Naive thymus-derived CD4-positive, alpha-beta T cell (primary cell): ENCODE measurements at regions not wholly inside any gene's neighbourhood (a gene's known extent, or its start where the extent isn't known, plus 50 kb on each side); places are given as distances from the start of the nearest gene placed in this dataset.

Experiments
- ATAC-seq: fragments of 150-1000 bp; cut with Tn5 transposase; 2 replicates; pipeline ENCODE4 v1.10.0; 2021; ENCODE audit warnings: mild to moderate bottlenecking, moderate library complexity
- CTCF ChIA-PET: fragments of 350-600 bp; sonication (Branson Sonifier 250); formaldehyde crosslinking; loops from one replicate; lab custom pipeline; 2021; ENCODE audit warnings: antibody characterized with exemption; lab: Charles Lee
- POLR2A ChIA-PET: fragments of 350-600 bp; sonication (Branson Sonifier 250); formaldehyde crosslinking; loops from one replicate; lab custom pipeline; 2021; ENCODE audit warnings: antibody characterized with exemption, inconsistent platforms; lab: Charles Lee
- DNase-seq, 9 donors: peaks; one replicate each; pipeline versions ENCODE4 v3.0.0 to v3.0.0-alpha.2; 2020 to 2022; ENCODE audit warnings: mixed read lengths in 1 of 9
- H3K27ac ChIP-seq: one replicate; pipeline ENCODE4 v1.7.0; 2013; ENCODE audit warnings: mild to moderate bottlenecking, low read depth, low read length, moderate library complexity
- H3K27me3 ChIP-seq, 2 donors: one replicate each; pipeline ENCODE4 v1.7.0; 2013; ENCODE audit warnings: low read length in 2 of 2, mild to moderate bottlenecking in 2 of 2, moderate library complexity in 2 of 2; ENCODE audit not compliant: control insufficient read depth in 2 of 2, insufficient read depth in 2 of 2
- H3K36me3 ChIP-seq, 3 experiments: 1 replicate in 2 of 3; 2 replicates in 1 of 3; pipeline ENCODE4 v1.7.0; 2013; ENCODE audit warnings: low read length in 3 of 3, mild to moderate bottlenecking in 3 of 3, moderate library complexity in 1 of 3; ENCODE audit not compliant: insufficient read depth in 3 of 3, control insufficient read depth in 2 of 3
- H3K4me1 ChIP-seq, 2 donors: one replicate each; pipeline ENCODE4 v1.7.0; 2013; ENCODE audit warnings: low read length in 2 of 2, mild to moderate bottlenecking in 2 of 2, moderate library complexity in 1 of 2; ENCODE audit not compliant: control insufficient read depth in 2 of 2, insufficient read depth in 2 of 2
- H3K4me3 ChIP-seq: 2 replicates; pipeline ENCODE4 v1.7.0; 2013; ENCODE audit warnings: mild to moderate bottlenecking, low read length
- H3K9me3 ChIP-seq, 3 experiments: 1 replicate in 2 of 3; 2 replicates in 1 of 3; pipeline ENCODE4 v1.7.0; 2013; ENCODE audit warnings: low read length in 3 of 3; ENCODE audit not compliant: control insufficient read depth in 2 of 3
- H3K27ac Mint-ChIP-seq, 9 donors: one replicate each; pipeline ENCODE4 v1.8.0; 2020 to 2022; ENCODE audit warnings: mixed read lengths in 9 of 9, mild to moderate bottlenecking in 8 of 9, moderate library complexity in 5 of 9, inconsistent platforms in 2 of 9
- H3K27me3 Mint-ChIP-seq, 5 donors: one replicate each; pipeline ENCODE4 v1.8.0; 2021 to 2022; ENCODE audit warnings: mixed read lengths in 5 of 5, mild to moderate bottlenecking in 1 of 5
- H3K36me3 Mint-ChIP-seq, 5 donors: one replicate each; pipeline ENCODE4 v1.8.0; 2020 to 2022; ENCODE audit warnings: mixed read lengths in 5 of 5, mild to moderate bottlenecking in 3 of 5, inconsistent platforms in 1 of 5
- H3K4me1 Mint-ChIP-seq, 7 donors: one replicate each; pipeline ENCODE4 v1.8.0; 2020 to 2022; ENCODE audit warnings: mixed read lengths in 7 of 7, mild to moderate bottlenecking in 3 of 7, inconsistent platforms in 1 of 7
- H3K4me3 Mint-ChIP-seq, 10 donors: one replicate each; pipeline ENCODE4 v1.8.0; 2020 to 2022; ENCODE audit warnings: mild to moderate bottlenecking in 10 of 10, mixed read lengths in 10 of 10, moderate library complexity in 6 of 10, inconsistent platforms in 2 of 10
- H3K9me3 Mint-ChIP-seq, 11 donors: one replicate each; pipeline ENCODE4 v1.8.0; 2020 to 2022; ENCODE audit warnings: mixed read lengths in 11 of 11, mild to moderate bottlenecking in 4 of 11, inconsistent platforms in 1 of 11, moderate library complexity in 1 of 11
- intact Hi-C, 2 donors: fragments of 100-400 bp; cut with micrococcal nuclease; formaldehyde crosslinking; loops; one replicate each; pipeline ENCODE4 v1.15.1; 2023

DNA sequence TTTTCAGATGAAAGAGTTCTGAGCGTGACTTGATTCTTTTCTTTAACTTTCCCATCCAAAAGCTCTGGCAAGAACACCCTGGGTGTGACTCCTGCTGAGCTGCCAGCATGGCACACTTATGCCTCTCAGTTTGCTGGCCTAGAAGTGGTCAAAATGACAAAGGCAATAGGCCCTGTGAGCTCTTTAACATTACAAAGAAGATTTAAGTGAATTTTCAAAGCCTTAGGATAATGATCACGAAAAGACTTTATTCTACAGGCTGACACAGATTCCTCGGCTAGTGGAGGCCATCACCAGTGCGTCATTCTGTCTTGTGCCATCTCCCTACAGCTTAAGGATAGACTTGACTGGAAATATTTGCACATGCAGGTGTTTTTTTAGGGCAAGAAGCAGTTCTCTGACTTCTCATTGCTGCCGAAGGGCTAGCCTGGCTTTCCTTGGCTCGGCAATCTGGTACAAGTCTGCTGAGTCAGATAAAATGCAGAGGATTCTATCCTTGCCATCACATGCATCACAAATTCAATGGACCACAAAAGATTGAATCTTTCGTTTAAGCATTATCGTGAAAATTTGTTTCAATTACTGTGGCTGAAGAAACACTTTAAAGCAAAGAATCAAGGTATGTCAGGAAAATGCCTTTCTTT, 311.5 kb downstream of the COX7C start:
- no peaks in the 10 kb centered on the region for H3K9me3 ChIP-seq
- DNase-seq: no peak
- H3K27ac Mint-ChIP-seq: no peak overlapping the region
- ChIA-PET CTCF (no interaction called here), POLR2A (no interaction called here)
- H3K4me3 ChIP-seq: no peak overlapping the region
- H3K36me3 Mint-ChIP-seq: no peaks in the 10 kb centered on the region
- no peak overlapping the region for H3K27ac ChIP-seq
- no peaks in the 10 kb centered on the region for H3K4me1 Mint-ChIP-seq
- intact Hi-C loops: no loop called here
- ATAC-seq: no peak
- H3K9me3 Mint-ChIP-seq: no peaks in the 10 kb centered on the region
- H3K27me3 ChIP-seq: no peaks in the 10 kb centered on the region
- no peaks in the 10 kb centered on the region for H3K36me3 ChIP-seq
- no peaks in the 10 kb centered on the region for H3K4me1 ChIP-seq
- H3K27me3 Mint-ChIP-seq: peaks cover 20 to 52% (median 34%) of the 10 kb centered on the region in 5 donors
- H3K4me3 Mint-ChIP-seq: no peak overlapping the region

GRCh38 chr5:86951761-86952160, 315.9 kb upstream of the RASA1 start:
- CTCF ChIA-PET: no interaction called here
- Histone ChIP-seq H3K4me1 (no peaks in the 10 kb centered on the region), H3K27me3 (no peaks in the 10 kb centered on the region), H3K9me3 (no peaks in the 10 kb centered on the region), H3K36me3 (no peaks in the 10 kb centered on the region), H3K27ac (no peak overlapping the region), H3K4me3 (no peak overlapping the region)
- DNase-seq (no peak), ATAC-seq (no peak)
- Mint-ChIP-seq H3K4me1 (no peaks in the 10 kb centered on the region), H3K4me3 (no peak overlapping the region), H3K9me3 (no peaks in the 10 kb centered on the region), H3K27me3 (peaks cover 10 to 26% (median 14%) of the 10 kb centered on the region in 5 donors), H3K36me3 (no peaks in the 10 kb centered on the region), H3K27ac (no peak overlapping the region)
- intact Hi-C loops: no loop called here
- POLR2A ChIA-PET: no interaction called here

- Histone ChIP-seq H3K27ac (no peak overlapping the region), H3K36me3 (no peaks in the 10 kb centered on the region), H3K4me1 (no peaks in the 10 kb centered on the region), H3K9me3 (no peaks in the 10 kb centered on the region), H3K27me3 (no peaks in the 10 kb centered on the region), H3K4me3 (no peak overlapping the region)
- Mint-ChIP-seq H3K27ac (no peak overlapping the region), H3K4me1 (peaks cover 0 to 8% (median 4%) of the 10 kb centered on the region in 7 donors), H3K9me3 (no peaks in the 10 kb centered on the region), H3K4me3 (no peak overlapping the region), H3K27me3 (peaks cover 0 to 27% (median 4%) of the 10 kb centered on the region in 5 donors), H3K36me3 (no peaks in the 10 kb centered on the region)
- ChIA-PET POLR2A (no interaction called here), CTCF (no interaction called here)
- ATAC-seq (no peak), DNase-seq (no peak)
- intact Hi-C loops: loop anchor here in 1 of 2 donors (1.0 kb wide), 1 partner anchor 86 kb away; no protein-coding TSS in a partner anchor
These were observed 302.8 kb upstream of the RASA1 start for GRCh38 chr5:86964889-86965288.

GRCh38 chr5:86968301-86968753, 299.4 kb upstream of the RASA1 start:
- Histone ChIP-seq H3K36me3 (no peaks in the 10 kb centered on the region), H3K4me1 (no peaks in the 10 kb centered on the region), H3K27ac (no peak overlapping the region), H3K9me3 (no peaks in the 10 kb centered on the region), H3K27me3 (no peaks in the 10 kb centered on the region), H3K4me3 (no peak overlapping the region)
- ATAC-seq (no peak), DNase-seq (peak in 5 of 9 donors; percentile 10 to 29 (median 19))
- Mint-ChIP-seq H3K27ac (peak overlapping the region in 1 of 9 donors; percentile 7), H3K4me1 (peaks cover 0 to 10% (median 6%) of the 10 kb centered on the region in 7 donors), H3K36me3 (no peaks in the 10 kb centered on the region), H3K4me3 (no peak overlapping the region), H3K9me3 (no peaks in the 10 kb centered on the region), H3K27me3 (peaks cover 0 to 44% (median 11%) of the 10 kb centered on the region in 5 donors)
- POLR2A ChIA-PET: no interaction called here
- intact Hi-C loops: loop anchor here (1.0 to 2.0 kb wide), 2 partner anchors 87 to 88 kb away; no protein-coding TSS in a partner anchor
- CTCF ChIA-PET: interaction anchor here (0.5 to 2.8 kb wide), 6 partner anchors 13 to 1975 kb away, joined by 3 to 7 read pairs (median 3); no protein-coding TSS in a partner anchor

- no peak overlapping the region for H3K4me3 Mint-ChIP-seq
- H3K27ac ChIP-seq: no peak overlapping the region
- H3K36me3 ChIP-seq: no peaks in the 10 kb centered on the region
- no peaks in the 10 kb centered on the region for H3K4me1 ChIP-seq
- CTCF ChIA-PET: interaction anchor here (0.8 to 2.8 kb wide), 3 partner anchors 14 to 430 kb away, joined by 3 to 7 read pairs (median 3); no protein-coding TSS in a partner anchor
- ATAC-seq: no peak
- no peak overlapping the region for H3K4me3 ChIP-seq
- no peaks in the 10 kb centered on the region for H3K9me3 Mint-ChIP-seq
- H3K27me3 ChIP-seq: no peaks in the 10 kb centered on the region
- no peaks in the 10 kb centered on the region for H3K9me3 ChIP-seq
- no peak for DNase-seq
- H3K36me3 Mint-ChIP-seq: no peaks in the 10 kb centered on the region
- peaks cover 4 to 48% (median 11%) of the 10 kb centered on the region in 5 donors for H3K27me3 Mint-ChIP-seq
- POLR2A ChIA-PET: no interaction called here
- intact Hi-C loops: loop anchor here in 1 of 2 donors (5.0 kb wide), 1 partner anchor 42 kb away; no protein-coding TSS in a partner anchor
- H3K27ac Mint-ChIP-seq: no peak overlapping the region
- H3K4me1 Mint-ChIP-seq: peaks cover 0 to 10% (median 6%) of the 10 kb centered on the region in 7 donors
These were observed 297.3 kb upstream of the RASA1 start for GRCh38 chr5:86970361-86970760.

DNA sequence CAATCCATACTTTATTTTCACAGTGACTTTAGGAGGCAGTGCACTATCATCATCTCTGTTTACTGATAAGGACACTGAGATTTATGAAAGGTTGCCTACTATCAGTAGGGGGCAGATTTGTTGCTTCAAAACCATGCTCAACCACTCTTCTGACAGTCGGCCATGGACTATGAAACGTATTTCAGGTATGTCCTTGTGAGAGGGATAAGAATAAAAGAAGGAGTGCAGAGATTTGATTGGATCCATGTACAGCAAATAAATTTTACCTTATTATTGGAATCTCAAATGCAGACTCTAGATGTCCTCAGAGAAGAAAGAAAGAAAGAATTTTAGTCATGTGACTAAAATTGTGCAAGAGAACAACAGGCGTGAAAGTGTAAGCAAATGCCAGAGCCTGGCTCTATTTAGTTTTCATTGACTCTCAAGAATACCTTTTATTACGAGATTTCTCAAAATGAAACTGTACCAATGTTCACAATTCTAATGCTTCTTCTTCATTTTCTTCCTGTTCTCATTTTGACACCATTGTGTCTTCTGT, 296.6 kb upstream of the RASA1 start:
- Mint-ChIP-seq H3K4me1 (peaks cover 0 to 10% (median 6%) of the 10 kb centered on the region in 7 donors), H3K27ac (peak overlapping the region in 1 of 9 donors; percentile 22), H3K36me3 (no peaks in the 10 kb centered on the region), H3K9me3 (no peaks in the 10 kb centered on the region), H3K4me3 (no peak overlapping the region), H3K27me3 (peaks cover 9 to 52% (median 14%) of the 10 kb centered on the region in 5 donors)
- ChIA-PET CTCF (interaction anchor here (1.4 kb wide), 1 partner anchor 13 kb away, joined by 3 read pairs; no protein-coding TSS in a partner anchor), POLR2A (no interaction called here)
- H3K36me3 ChIP-seq: no peaks in the 10 kb centered on the region
- no peak overlapping the region for H3K4me3 ChIP-seq
- DNase-seq (peak in 2 of 9 donors; percentile 6 to 10), ATAC-seq (peak; percentile 54)
- H3K4me1 ChIP-seq: no peaks in the 10 kb centered on the region
- no peaks in the 10 kb centered on the region for H3K9me3 ChIP-seq
- no peak overlapping the region for H3K27ac ChIP-seq
- no peaks in the 10 kb centered on the region for H3K27me3 ChIP-seq
- intact Hi-C loops: loop anchor here (1.0 to 5.0 kb wide), 2 partner anchors 41 to 429 kb away; no protein-coding TSS in a partner anchor
